ENCODE measurements at regions not wholly inside any gene's neighbourhood (a gene's known extent, or its start where the extent isn't known, plus 50 kb on each side); places are given as distances from the start of the nearest gene placed in this dataset.

- H3K79me2 ChIP-seq (replicated peaks; ENCODE audit: insufficient read depth, low read length) = no peaks in the 10 kb centered on the region
- H3F3A ChIP-seq (ENCODE audit: insufficient read depth, low read length, poor library complexity, severe bottlenecking) = no peaks in the 10 kb centered on the region
- no peak overlapping the region for H3K4me3 ChIP-seq (ENCODE audit: low read length)
- H3K27me3 ChIP-seq (ENCODE audit: insufficient read depth, low read depth, low read length) = no peaks in the 10 kb centered on the region
- H3K27ac ChIP-seq (ENCODE audit: low read length) = no peak overlapping the region
- no peaks in the 10 kb centered on the region for H3K36me3 ChIP-seq (ENCODE audit: insufficient read depth, low read length)
- H3K4me2 ChIP-seq (ENCODE audit: low read length) = no peak overlapping the region
- no peak overlapping the region for H3K9ac ChIP-seq (ENCODE audit: low read length)
- no peaks in the 10 kb centered on the region for H3K9me3 ChIP-seq (ENCODE audit: low read length)
- H3K9me2 ChIP-seq (ENCODE audit: insufficient read depth, low read length) = no peaks in the 10 kb centered on the region
- no peak overlapping the region for H2AFZ ChIP-seq (ENCODE audit: low read depth, low read length)
- H4K20me1 ChIP-seq (ENCODE audit: insufficient read depth) = no peaks in the 10 kb centered on the region
- TF ChIP-seq RAD21 (conservative IDR thresholded peaks at IDR 0.05) (no peak), EP300 (conservative IDR thresholded peaks at IDR 0.05; ENCODE audit: poor library complexity, severe bottlenecking) (no peak), TAF1 (IDR thresholded peaks at IDR 0.05; ENCODE audit: low read depth) (no peak), CTCF (IDR thresholded peaks at IDR 0.05; ENCODE audit: poor library complexity, severe bottlenecking) (no peak), EZH2 (IDR thresholded peaks at IDR 0.05; ENCODE audit: borderline replicate concordance, insufficient read depth, low read length, poor library complexity, severe bottlenecking) (no peak), REST (IDR thresholded peaks at IDR 0.05; ENCODE audit: borderline replicate concordance) (no peak), MXI1 (conservative IDR thresholded peaks at IDR 0.05; ENCODE audit: poor library complexity, severe bottlenecking) (no peak), SMC3 (conservative IDR thresholded peaks at IDR 0.05; ENCODE audit: poor library complexity) (no peak), POLR2AphosphoS5 (IDR thresholded peaks at IDR 0.05) (no peak)
Measured at GRCh38 chr2:16014802-16015201, 74.5 kb downstream of the MYCN start.

- no peak overlapping the region for H3K9ac ChIP-seq (ENCODE audit: low read length)
- no peak overlapping the region for H3K4me2 ChIP-seq (ENCODE audit: low read length)
Measured at GRCh38 chr2:16014041-16014787, 73.9 kb downstream of the MYCN start.

More at GRCh38 chr2:16014041-16014787, 73.9 kb downstream of the MYCN start:
- Histone ChIP-seq H3K27ac (ENCODE audit: low read length) (no peak overlapping the region), H4K20me1 (ENCODE audit: insufficient read depth) (no peaks in the 10 kb centered on the region), H3F3A (ENCODE audit: insufficient read depth, low read length, poor library complexity, severe bottlenecking) (no peaks in the 10 kb centered on the region), H3K4me3 (ENCODE audit: low read length) (no peak overlapping the region), H3K36me3 (ENCODE audit: insufficient read depth, low read length) (no peaks in the 10 kb centered on the region), H3K27me3 (ENCODE audit: insufficient read depth, low read depth, low read length) (no peaks in the 10 kb centered on the region), H2AFZ (ENCODE audit: low read depth, low read length) (no peak overlapping the region), H3K79me2 (replicated peaks; ENCODE audit: insufficient read depth, low read length) (no peaks in the 10 kb centered on the region), H3K9me3 (ENCODE audit: low read length) (no peaks in the 10 kb centered on the region), H3K9me2 (ENCODE audit: insufficient read depth, low read length) (no peaks in the 10 kb centered on the region)
- TF ChIP-seq EZH2 (IDR thresholded peaks at IDR 0.05; ENCODE audit: borderline replicate concordance, insufficient read depth, low read length, poor library complexity, severe bottlenecking) = no peak
- TF ChIP-seq TAF1 (IDR thresholded peaks at IDR 0.05; ENCODE audit: low read depth) = no peak
- no peak for TF ChIP-seq CTCF (IDR thresholded peaks at IDR 0.05; ENCODE audit: poor library complexity, severe bottlenecking)
- TF ChIP-seq EP300 (conservative IDR thresholded peaks at IDR 0.05; ENCODE audit: poor library complexity, severe bottlenecking) = no peak
- TF ChIP-seq SMC3 (conservative IDR thresholded peaks at IDR 0.05; ENCODE audit: poor library complexity) = no peak
- TF ChIP-seq RAD21 (conservative IDR thresholded peaks at IDR 0.05) = no peak
- no peak for TF ChIP-seq MXI1 (conservative IDR thresholded peaks at IDR 0.05; ENCODE audit: poor library complexity, severe bottlenecking)
